ENCODE measurements at regions not wholly inside any gene's neighbourhood (a gene's known extent, or its start where the extent isn't known, plus 50 kb on each side); places are given as distances from the start of the nearest gene placed in this dataset.

GRCh38 chr20:63141531-63141930 is 74.4 kb downstream of the YTHDF1 start:
- no peaks in the 10 kb centered on the region for H4K20me1 ChIP-seq (replicated peaks; ENCODE audit: control insufficient read depth, insufficient read depth, low read length)
- H3K4me2 ChIP-seq (ENCODE audit: insufficient read depth, low read length), result no peak overlapping the region
- intact Hi-C loops (cut with micrococcal nuclease), result no loop called here
- whole genome bisulfite sequencing (ENCODE audit: insufficient coverage, low coverage, missing lambda C conversion rate), result 1% methylated on average over 12 of the region's 12 CpGs
- peaks cover 0 to 5% of the 10 kb centered on the region in 2 experiments; a peak in 1 of 5 replicates for H3K4me1 ChIP-seq (replicated peaks in 1 of 2; ENCODE audit: control insufficient read depth in 2 of 2, insufficient read depth in 2 of 2, low read length in 2 of 2)
- POLR2A ChIA-PET, result interaction anchor here (0.6 kb wide), 1 partner anchor 58 kb away, joined by 3 read pairs; no protein-coding TSS in a partner anchor
- CTCF ChIA-PET (ENCODE audit: low intra/inter-chr PET ratio), result no interaction called here
- ATAC-seq (no peak), FAIRE-seq (no peak), DNase-seq (ENCODE audit: extremely low read depth in 1 of 4, low spot score in 3 of 4) (no peak)
- no peaks in the 10 kb centered on the region for H3K79me2 ChIP-seq (ENCODE audit: control insufficient read depth, insufficient read depth, low read length)
- peaks cover 2% of the 10 kb centered on the region for H3K9me1 ChIP-seq (ENCODE audit: control insufficient read depth, insufficient read depth, low read length)
- TF ChIP-seq RBFOX2 (IDR thresholded peaks at IDR 0.05; ENCODE audit: low read depth, low read length) (no peak), ZBTB33 (CRISPR knock-in tag; IDR thresholded peaks at IDR 0.05) (no peak), RUNX1 (IDR thresholded peaks at IDR 0.05; ENCODE audit: low read depth) (no peak), ZNF384 (IDR thresholded peaks at IDR 0.05; ENCODE audit: low read depth, low read length) (no peak), ZKSCAN1 (IDR thresholded peaks at IDR 0.05; ENCODE audit: low read depth, low read length) (no peak), ELF1 (tag; IDR thresholded peaks at IDR 0.05) (no peak), SMC3 (conservative IDR thresholded peaks at IDR 0.05; ENCODE audit: insufficient read depth, low read depth, low read length) (no peak), ZNF766 (CRISPR knock-in tag; conservative IDR thresholded peaks at IDR 0.05) (no peak), ZNF395 (CRISPR knock-in tag; IDR thresholded peaks at IDR 0.05) (no peak)
- H3K36me3 ChIP-seq (ENCODE audit: control insufficient read depth, insufficient read depth, low read length), result no peaks in the 10 kb centered on the region
- in situ Hi-C loops (cut with MboI), result no loop called here
- H3K9me3 ChIP-seq (replicated peaks; ENCODE audit: control insufficient read depth, insufficient read depth, low read depth, low read length), result peaks cover under 1% of the 10 kb centered on the region; the same call in 1 of the 2 replicates
- no peak overlapping the region for H3K4me3 ChIP-seq
- no peak overlapping the region for H2AFZ ChIP-seq (ENCODE audit: low read depth, low read length)
- BruUV-seq (replicated peaks), result no TSS peak
- peaks cover 39 to 46% of the 10 kb centered on the region in 2 experiments for H3K27me3 ChIP-seq (ENCODE audit: control insufficient read depth in 2 of 2, insufficient read depth in 2 of 2, low read length in 2 of 2)
- no peak overlapping the region for H3K9ac ChIP-seq (ENCODE audit: insufficient read depth in 1 of 2, low read depth in 2 of 2, low read length in 2 of 2)
- no peak overlapping the region for H3K27ac ChIP-seq (ENCODE audit: extremely low read depth, low read depth, low read length)

All from K562 (cell line).